ENCODE measurements at regions not wholly inside any gene's neighbourhood (a gene's known extent, or its start where the extent isn't known, plus 50 kb on each side); places are given as distances from the start of the nearest gene placed in this dataset.

DNA sequence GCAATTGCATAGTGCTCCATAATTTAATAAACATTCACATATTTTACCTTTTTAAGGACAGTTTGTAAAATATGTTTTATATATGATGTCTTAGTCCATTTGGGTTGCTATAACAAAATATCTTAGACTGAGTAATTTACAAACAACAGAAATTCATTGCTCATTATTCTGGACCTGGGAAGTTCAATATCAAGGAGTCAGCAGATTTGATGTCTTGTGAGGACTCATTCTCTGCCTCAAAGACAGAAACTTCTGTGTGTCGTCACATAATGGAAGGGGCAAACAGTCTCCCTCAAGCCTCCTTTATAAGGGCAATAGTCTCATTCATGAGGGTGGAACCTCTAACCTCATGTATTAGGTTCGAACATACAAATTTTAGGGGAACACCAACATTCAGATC, 455.9 kb downstream of the TAF11L14 start:
- TF ChIP-seq GABPA (IDR thresholded peaks at IDR 0.05; ENCODE audit: low read depth) = no peak
- TF ChIP-seq, protein P1, sequence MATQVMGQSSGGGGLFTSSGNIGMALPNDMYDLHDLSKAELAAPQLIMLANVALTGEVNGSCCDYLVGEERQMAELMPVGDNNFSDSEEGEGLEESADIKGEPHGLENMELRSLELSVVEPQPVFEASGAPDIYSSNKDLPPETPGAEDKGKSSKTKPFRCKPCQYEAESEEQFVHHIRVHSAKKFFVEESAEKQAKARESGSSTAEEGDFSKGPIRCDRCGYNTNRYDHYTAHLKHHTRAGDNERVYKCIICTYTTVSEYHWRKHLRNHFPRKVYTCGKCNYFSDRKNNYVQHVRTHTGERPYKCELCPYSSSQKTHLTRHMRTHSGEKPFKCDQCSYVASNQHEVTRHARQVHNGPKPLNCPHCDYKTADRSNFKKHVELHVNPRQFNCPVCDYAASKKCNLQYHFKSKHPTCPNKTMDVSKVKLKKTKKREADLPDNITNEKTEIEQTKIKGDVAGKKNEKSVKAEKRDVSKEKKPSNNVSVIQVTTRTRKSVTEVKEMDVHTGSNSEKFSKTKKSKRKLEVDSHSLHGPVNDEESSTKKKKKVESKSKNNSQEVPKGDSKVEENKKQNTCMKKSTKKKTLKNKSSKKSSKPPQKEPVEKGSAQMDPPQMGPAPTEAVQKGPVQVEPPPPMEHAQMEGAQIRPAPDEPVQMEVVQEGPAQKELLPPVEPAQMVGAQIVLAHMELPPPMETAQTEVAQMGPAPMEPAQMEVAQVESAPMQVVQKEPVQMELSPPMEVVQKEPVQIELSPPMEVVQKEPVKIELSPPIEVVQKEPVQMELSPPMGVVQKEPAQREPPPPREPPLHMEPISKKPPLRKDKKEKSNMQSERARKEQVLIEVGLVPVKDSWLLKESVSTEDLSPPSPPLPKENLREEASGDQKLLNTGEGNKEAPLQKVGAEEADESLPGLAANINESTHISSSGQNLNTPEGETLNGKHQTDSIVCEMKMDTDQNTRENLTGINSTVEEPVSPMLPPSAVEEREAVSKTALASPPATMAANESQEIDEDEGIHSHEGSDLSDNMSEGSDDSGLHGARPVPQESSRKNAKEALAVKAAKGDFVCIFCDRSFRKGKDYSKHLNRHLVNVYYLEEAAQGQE (IDR thresholded peaks at IDR 0.05; ENCODE audit: insufficient replicate concordance, low read depth) = no peak
- no peak for TF ChIP-seq POLR2AphosphoS5 (IDR thresholded peaks at IDR 0.05; ENCODE audit: low read depth)
- TF ChIP-seq SPI1 (IDR thresholded peaks at IDR 0.05; ENCODE audit: borderline replicate concordance, low read depth) = no peak
- TF ChIP-seq, protein P2, sequence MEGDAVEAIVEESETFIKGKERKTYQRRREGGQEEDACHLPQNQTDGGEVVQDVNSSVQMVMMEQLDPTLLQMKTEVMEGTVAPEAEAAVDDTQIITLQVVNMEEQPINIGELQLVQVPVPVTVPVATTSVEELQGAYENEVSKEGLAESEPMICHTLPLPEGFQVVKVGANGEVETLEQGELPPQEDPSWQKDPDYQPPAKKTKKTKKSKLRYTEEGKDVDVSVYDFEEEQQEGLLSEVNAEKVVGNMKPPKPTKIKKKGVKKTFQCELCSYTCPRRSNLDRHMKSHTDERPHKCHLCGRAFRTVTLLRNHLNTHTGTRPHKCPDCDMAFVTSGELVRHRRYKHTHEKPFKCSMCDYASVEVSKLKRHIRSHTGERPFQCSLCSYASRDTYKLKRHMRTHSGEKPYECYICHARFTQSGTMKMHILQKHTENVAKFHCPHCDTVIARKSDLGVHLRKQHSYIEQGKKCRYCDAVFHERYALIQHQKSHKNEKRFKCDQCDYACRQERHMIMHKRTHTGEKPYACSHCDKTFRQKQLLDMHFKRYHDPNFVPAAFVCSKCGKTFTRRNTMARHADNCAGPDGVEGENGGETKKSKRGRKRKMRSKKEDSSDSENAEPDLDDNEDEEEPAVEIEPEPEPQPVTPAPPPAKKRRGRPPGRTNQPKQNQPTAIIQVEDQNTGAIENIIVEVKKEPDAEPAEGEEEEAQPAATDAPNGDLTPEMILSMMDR (IDR thresholded peaks at IDR 0.05; ENCODE audit: insufficient read depth, low read length) = no peak
- H3K27me3 ChIP-seq (ENCODE audit: insufficient read depth, poor library complexity, severe bottlenecking) = no peaks in the 10 kb centered on the region
- H3K4me3 ChIP-seq (replicated peaks; ENCODE audit: insufficient read depth, low read length) = no peak overlapping the region
- H3K27ac ChIP-seq (replicated peaks) = no peak overlapping the region
- no peak for DNase-seq (ENCODE audit: low read depth in 1 of 2, low spot score in 1 of 2)

DNA sequence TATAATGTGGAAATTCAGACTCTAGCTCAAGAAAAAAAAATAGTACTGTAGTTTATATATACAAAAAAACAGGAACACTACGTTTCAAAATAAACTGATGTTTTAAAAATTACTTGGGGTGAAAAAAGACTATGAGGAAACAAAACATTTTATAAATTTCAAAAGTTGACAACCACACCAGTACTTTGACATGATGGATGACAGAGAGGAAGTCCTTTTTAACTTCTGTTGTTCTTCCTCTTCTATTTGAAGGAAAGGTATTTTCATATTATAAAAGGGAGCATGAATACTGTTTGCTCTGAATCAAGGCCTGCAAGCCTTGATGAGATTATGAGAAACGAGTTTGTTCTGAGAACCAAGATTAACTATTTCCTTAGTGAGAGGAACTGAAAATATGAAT, 456.9 kb downstream of the TAF11L14 start:
- no peak overlapping the region for H3K4me3 ChIP-seq (replicated peaks; ENCODE audit: insufficient read depth, low read length)
- H3K27ac ChIP-seq (replicated peaks) = no peak overlapping the region
- H3K27me3 ChIP-seq (ENCODE audit: insufficient read depth, poor library complexity, severe bottlenecking) = no peaks in the 10 kb centered on the region
- TF ChIP-seq GABPA (IDR thresholded peaks at IDR 0.05; ENCODE audit: low read depth) (no peak), SPI1 (IDR thresholded peaks at IDR 0.05; ENCODE audit: borderline replicate concordance, low read depth) (peak; percentile 79; the same call in 1 of the 2 replicates)
- TF ChIP-seq, protein P2 (IDR thresholded peaks at IDR 0.05; ENCODE audit: insufficient read depth, low read length) = no peak
- DNase-seq (ENCODE audit: low read depth in 1 of 2, low spot score in 1 of 2) = no peak

DNA sequence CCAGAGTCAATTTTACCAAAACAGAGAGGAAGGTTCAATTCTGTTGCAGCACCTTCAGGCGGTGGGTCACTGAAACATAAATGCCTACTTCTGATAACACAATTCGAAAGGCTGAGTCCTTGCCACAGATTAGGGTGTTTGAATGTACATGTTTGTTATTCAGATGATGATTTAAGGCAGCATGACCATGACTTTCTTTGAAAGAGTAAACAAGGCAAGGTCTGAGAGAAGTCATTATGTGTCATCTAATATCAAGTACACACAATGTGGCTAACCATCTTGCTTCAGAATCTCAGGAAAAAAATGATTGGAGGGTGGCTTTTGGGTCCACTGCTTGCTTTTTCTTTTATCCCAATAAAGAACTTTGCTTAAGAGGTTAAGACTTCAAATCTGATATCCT, 457.5 kb downstream of the TAF11L14 start:
- TF ChIP-seq, protein P1 (IDR thresholded peaks at IDR 0.05; ENCODE audit: insufficient replicate concordance, low read depth) = no peak
- TF ChIP-seq, protein P2 (IDR thresholded peaks at IDR 0.05; ENCODE audit: insufficient read depth, low read length) = no peak
- no peak for TF ChIP-seq POLR2AphosphoS5 (IDR thresholded peaks at IDR 0.05; ENCODE audit: low read depth)
- TF ChIP-seq SPI1 (IDR thresholded peaks at IDR 0.05; ENCODE audit: borderline replicate concordance, low read depth) = no peak
- TF ChIP-seq GABPA (IDR thresholded peaks at IDR 0.05; ENCODE audit: low read depth) = no peak
- no peak for DNase-seq (ENCODE audit: low read depth in 1 of 2, low spot score in 1 of 2)
- Histone ChIP-seq H3K27ac (replicated peaks) (no peak overlapping the region), H3K27me3 (ENCODE audit: insufficient read depth, poor library complexity, severe bottlenecking) (no peaks in the 10 kb centered on the region), H3K4me3 (replicated peaks; ENCODE audit: insufficient read depth, low read length) (no peak overlapping the region)

DNA sequence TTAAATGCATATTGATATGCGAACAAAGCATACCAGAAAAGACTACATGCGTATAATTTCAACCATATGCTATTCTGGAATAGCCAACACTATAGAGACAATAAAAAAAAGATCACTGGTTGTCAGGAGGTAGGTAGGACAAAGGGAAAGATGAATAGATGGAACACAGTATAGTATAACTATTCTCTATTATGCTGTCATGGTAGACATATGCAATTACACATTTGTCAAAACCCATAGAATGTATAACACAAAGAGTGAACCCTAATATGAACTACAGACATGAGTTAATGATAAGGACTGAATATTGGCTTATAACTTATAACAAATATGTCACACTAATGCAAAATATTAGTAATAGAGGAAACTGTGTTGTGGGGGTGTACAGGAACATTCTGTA, 460.8 kb downstream of the TAF11L14 start:
- no peak for DNase-seq (ENCODE audit: low read depth in 1 of 2, low spot score in 1 of 2)
- Histone ChIP-seq H3K27me3 (ENCODE audit: insufficient read depth, poor library complexity, severe bottlenecking) (no peaks in the 10 kb centered on the region), H3K27ac (replicated peaks) (no peak overlapping the region), H3K4me3 (replicated peaks; ENCODE audit: insufficient read depth, low read length) (no peak overlapping the region)
- TF ChIP-seq GABPA (IDR thresholded peaks at IDR 0.05; ENCODE audit: low read depth) (no peak), SPI1 (IDR thresholded peaks at IDR 0.05; ENCODE audit: borderline replicate concordance, low read depth) (no peak), POLR2AphosphoS5 (IDR thresholded peaks at IDR 0.05; ENCODE audit: low read depth) (no peak)
- TF ChIP-seq, protein P2 (IDR thresholded peaks at IDR 0.05; ENCODE audit: insufficient read depth, low read length) = no peak
- TF ChIP-seq, protein P1 (IDR thresholded peaks at IDR 0.05; ENCODE audit: insufficient replicate concordance, low read depth) = no peak

Measured in HL-60 (cell line).